ENCODE measurements at regions not wholly inside any gene's neighbourhood (a gene's known extent, or its start where the extent isn't known, plus 50 kb on each side); places are given as distances from the start of the nearest gene placed in this dataset.

GRCh38 chr1:82108843-82109242 is 308.1 kb downstream of the ADGRL2 start:
- Histone ChIP-seq H3K4me1 (peaks cover 0 to 8% (median 0%) of the 10 kb centered on the region in 4 donors), H3K27me3 (no peaks in the 10 kb centered on the region), H3K9me3 (no peaks in the 10 kb centered on the region), H3K4me3 (no peak overlapping the region), H3K36me3 (no peaks in the 10 kb centered on the region), H3K27ac (no peak overlapping the region)
- 48 to 81% (median 56%) methylated on average over 2 to 3 of the region's 3 CpGs for WGBS, 5 donors
- DNase-seq, result peak in 1 of 2 donors; percentile 8
- TF ChIP-seq POLR2AphosphoS5 (IDR thresholded peaks at IDR 0.05), result no peak
- TF ChIP-seq EP300 (IDR thresholded peaks at IDR 0.05), result no peak
- no peak for TF ChIP-seq POLR2A (IDR thresholded peaks at IDR 0.05)
- no peak for TF ChIP-seq CTCF (IDR thresholded peaks at IDR 0.05)
- intact Hi-C loops (cut with DNase I; ENCODE audit: low total_unique reads), result no loop called here

GRCh38 chr1:82106672-82107071 is 305.9 kb downstream of the ADGRL2 start:
- H3K27me3 ChIP-seq, result no peaks in the 10 kb centered on the region
- intact Hi-C loops (cut with DNase I; ENCODE audit: low total_unique reads), result no loop called here
- no peaks in the 10 kb centered on the region for H3K36me3 ChIP-seq
- WGBS, 5 donors, result 27 to 57% (median 43%) methylated on average over 1 of the region's 1 CpG
- H3K4me1 ChIP-seq, result peaks cover 0 to 8% (median 0%) of the 10 kb centered on the region in 4 donors
- H3K9me3 ChIP-seq, result no peaks in the 10 kb centered on the region
- TF ChIP-seq POLR2A (IDR thresholded peaks at IDR 0.05) (no peak), POLR2AphosphoS5 (IDR thresholded peaks at IDR 0.05) (no peak), EP300 (IDR thresholded peaks at IDR 0.05) (no peak)
- no peak overlapping the region for H3K4me3 ChIP-seq
- DNase-seq, result no peak
- H3K27ac ChIP-seq, result no peak overlapping the region

- TF ChIP-seq POLR2AphosphoS5 (IDR thresholded peaks at IDR 0.05) (no peak), POLR2A (IDR thresholded peaks at IDR 0.05) (no peak), CTCF (IDR thresholded peaks at IDR 0.05) (no peak), EP300 (IDR thresholded peaks at IDR 0.05) (no peak)
Observed at GRCh38 chr1:82099170-82099569, 298.4 kb downstream of the ADGRL2 start.

GRCh38 chr1:82094136-82094535 is 293.4 kb downstream of the ADGRL2 start:
- Histone ChIP-seq H3K27ac (no peak overlapping the region), H3K36me3 (no peaks in the 10 kb centered on the region), H3K27me3 (no peaks in the 10 kb centered on the region), H3K4me3 (no peak overlapping the region), H3K9me3 (no peaks in the 10 kb centered on the region), H3K4me1 (no peaks in the 10 kb centered on the region)
- WGBS, 5 donors, result 76 to 89% (median 87%) methylated on average over 2 of the region's 2 CpGs
- intact Hi-C loops (cut with DNase I; ENCODE audit: low total_unique reads), result no loop called here
- TF ChIP-seq POLR2AphosphoS5 (IDR thresholded peaks at IDR 0.05) (no peak), EP300 (IDR thresholded peaks at IDR 0.05) (no peak), POLR2A (IDR thresholded peaks at IDR 0.05) (no peak), CTCF (IDR thresholded peaks at IDR 0.05) (no peak)
- DNase-seq, result no peak

More at GRCh38 chr1:82099170-82099569, 298.4 kb downstream of the ADGRL2 start:
- Histone ChIP-seq H3K27ac (no peak overlapping the region), H3K9me3 (no peaks in the 10 kb centered on the region), H3K36me3 (no peaks in the 10 kb centered on the region), H3K27me3 (no peaks in the 10 kb centered on the region), H3K4me3 (no peak overlapping the region), H3K4me1 (no peaks in the 10 kb centered on the region)
- 39 to 74% (median 60%) methylated on average over 1 of the region's 1 CpG for WGBS, 5 donors
- DNase-seq, result no peak
- intact Hi-C loops (cut with DNase I; ENCODE audit: low total_unique reads), result no loop called here

- Histone ChIP-seq H3K4me1 (no peaks in the 10 kb centered on the region), H3K27ac (no peak overlapping the region), H3K9me3 (no peaks in the 10 kb centered on the region), H3K36me3 (no peaks in the 10 kb centered on the region), H3K27me3 (no peaks in the 10 kb centered on the region), H3K4me3 (no peak overlapping the region)
- 91 to 99% (median 94%) methylated on average over 2 of the region's 2 CpGs for WGBS, 5 donors
- TF ChIP-seq POLR2AphosphoS5 (IDR thresholded peaks at IDR 0.05) (no peak), POLR2A (IDR thresholded peaks at IDR 0.05) (no peak), EP300 (IDR thresholded peaks at IDR 0.05) (no peak), CTCF (IDR thresholded peaks at IDR 0.05) (no peak)
- DNase-seq, result no peak
- intact Hi-C loops (cut with DNase I; ENCODE audit: low total_unique reads), result no loop called here
Observed at GRCh38 chr1:82091729-82092128, 291.0 kb downstream of the ADGRL2 start.

All from stomach (tissue), 8 donors.